HepG2 (cell line): ENCODE measurements at regions not wholly inside any gene's neighbourhood (a gene's known extent, or its start where the extent isn't known, plus 50 kb on each side); places are given as distances from the start of the nearest gene placed in this dataset.

Experiments used
- ELF1 ChIP-seq: sonication (generic); formaldehyde crosslinking; IDR thresholded peaks from 2 replicates; pipeline ENCODE4 v1.4.0; 2020; ENCODE audit warnings: missing genetic modification reagents
- MLX ChIP-seq: IDR thresholded peaks from 2 replicates; pipeline ENCODE4 v1.6.1; 2016
- STAT5B ChIP-seq: sonication (generic); formaldehyde crosslinking; IDR thresholded peaks from 2 replicates; pipeline ENCODE4 v1.4.0; 2020; ENCODE audit warnings: missing genetic modification reagents
- SYNCRIP ChIP-seq: fragments of 200-400 bp; formaldehyde crosslinking; IDR thresholded peaks from 2 replicates; pipeline ENCODE4 v1.6.1; 2018; ENCODE audit warnings: mild to moderate bottlenecking, low read depth, low read length; ENCODE audit not compliant: insufficient read depth
- TF ChIP-seq, protein P1 (sequence below): sonication (generic); formaldehyde crosslinking; IDR thresholded peaks from 2 replicates; pipeline ENCODE4 v1.5.0; 2020; ENCODE audit warnings: mild to moderate bottlenecking, missing genetic modification reagents, borderline replicate concordance

GRCh38 chr7:41048771-41049170 is 654.1 kb downstream of the INHBA start:
- TF ChIP-seq MLX (CRISPR knock-in tag), result no peak
- TF ChIP-seq, protein P1, sequence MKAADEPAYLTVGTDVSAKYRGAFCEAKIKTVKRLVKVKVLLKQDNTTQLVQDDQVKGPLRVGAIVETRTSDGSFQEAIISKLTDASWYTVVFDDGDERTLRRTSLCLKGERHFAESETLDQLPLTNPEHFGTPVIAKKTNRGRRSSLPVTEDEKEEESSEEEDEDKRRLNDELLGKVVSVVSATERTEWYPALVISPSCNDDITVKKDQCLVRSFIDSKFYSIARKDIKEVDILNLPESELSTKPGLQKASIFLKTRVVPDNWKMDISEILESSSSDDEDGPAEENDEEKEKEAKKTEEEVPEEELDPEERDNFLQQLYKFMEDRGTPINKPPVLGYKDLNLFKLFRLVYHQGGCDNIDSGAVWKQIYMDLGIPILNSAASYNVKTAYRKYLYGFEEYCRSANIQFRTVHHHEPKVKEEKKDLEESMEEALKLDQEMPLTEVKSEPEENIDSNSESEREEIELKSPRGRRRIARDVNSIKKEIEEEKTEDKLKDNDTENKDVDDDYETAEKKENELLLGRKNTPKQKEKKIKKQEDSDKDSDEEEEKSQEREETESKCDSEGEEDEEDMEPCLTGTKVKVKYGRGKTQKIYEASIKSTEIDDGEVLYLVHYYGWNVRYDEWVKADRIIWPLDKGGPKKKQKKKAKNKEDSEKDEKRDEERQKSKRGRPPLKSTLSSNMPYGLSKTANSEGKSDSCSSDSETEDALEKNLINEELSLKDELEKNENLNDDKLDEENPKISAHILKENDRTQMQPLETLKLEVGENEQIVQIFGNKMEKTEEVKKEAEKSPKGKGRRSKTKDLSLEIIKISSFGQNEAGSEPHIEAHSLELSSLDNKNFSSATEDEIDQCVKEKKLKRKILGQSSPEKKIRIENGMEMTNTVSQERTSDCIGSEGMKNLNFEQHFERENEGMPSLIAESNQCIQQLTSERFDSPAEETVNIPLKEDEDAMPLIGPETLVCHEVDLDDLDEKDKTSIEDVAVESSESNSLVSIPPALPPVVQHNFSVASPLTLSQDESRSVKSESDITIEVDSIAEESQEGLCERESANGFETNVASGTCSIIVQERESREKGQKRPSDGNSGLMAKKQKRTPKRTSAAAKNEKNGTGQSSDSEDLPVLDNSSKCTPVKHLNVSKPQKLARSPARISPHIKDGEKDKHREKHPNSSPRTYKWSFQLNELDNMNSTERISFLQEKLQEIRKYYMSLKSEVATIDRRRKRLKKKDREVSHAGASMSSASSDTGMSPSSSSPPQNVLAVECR (CRISPR knock-in tag), result no peak
- TF ChIP-seq SYNCRIP, result no peak
- no peak for TF ChIP-seq STAT5B
- TF ChIP-seq ELF1 (CRISPR knock-in tag), result no peak
